Epithelial cell of esophagus (primary cell): ENCODE measurements at regions not wholly inside any gene's neighbourhood (a gene's known extent, or its start where the extent isn't known, plus 50 kb on each side); places are given as distances from the start of the nearest gene placed in this dataset.
A peak's percentile ranks its signal among the peaks of the same experiment; 100 is the strongest.
"Not testable (repeated sequence)": the region's sequence is repeated elsewhere in the genome, so short reads cannot be mapped to it uniquely, and the experiment has no call there.

Source experiments
- DNase-seq: peaks from one replicate; pipeline ENCODE4 v3.0.0; 2010; ENCODE audit warnings: low read depth
- H3K4me3 ChIP-seq: 2 replicates; pipeline ENCODE4 v1.5.1; 2011; ENCODE audit warnings: mild to moderate bottlenecking, low read length, control low read depth
- TF ChIP-seq, protein P1 (sequence below): IDR thresholded peaks from 2 replicates; pipeline ENCODE4 v1.5.1; 2011; ENCODE audit warnings: low read depth, mild to moderate bottlenecking, low read length, control low read depth, inconsistent platforms; ENCODE audit not compliant: insufficient read depth; ENCODE audit errors: missing control alignments

- TF ChIP-seq, protein P1, sequence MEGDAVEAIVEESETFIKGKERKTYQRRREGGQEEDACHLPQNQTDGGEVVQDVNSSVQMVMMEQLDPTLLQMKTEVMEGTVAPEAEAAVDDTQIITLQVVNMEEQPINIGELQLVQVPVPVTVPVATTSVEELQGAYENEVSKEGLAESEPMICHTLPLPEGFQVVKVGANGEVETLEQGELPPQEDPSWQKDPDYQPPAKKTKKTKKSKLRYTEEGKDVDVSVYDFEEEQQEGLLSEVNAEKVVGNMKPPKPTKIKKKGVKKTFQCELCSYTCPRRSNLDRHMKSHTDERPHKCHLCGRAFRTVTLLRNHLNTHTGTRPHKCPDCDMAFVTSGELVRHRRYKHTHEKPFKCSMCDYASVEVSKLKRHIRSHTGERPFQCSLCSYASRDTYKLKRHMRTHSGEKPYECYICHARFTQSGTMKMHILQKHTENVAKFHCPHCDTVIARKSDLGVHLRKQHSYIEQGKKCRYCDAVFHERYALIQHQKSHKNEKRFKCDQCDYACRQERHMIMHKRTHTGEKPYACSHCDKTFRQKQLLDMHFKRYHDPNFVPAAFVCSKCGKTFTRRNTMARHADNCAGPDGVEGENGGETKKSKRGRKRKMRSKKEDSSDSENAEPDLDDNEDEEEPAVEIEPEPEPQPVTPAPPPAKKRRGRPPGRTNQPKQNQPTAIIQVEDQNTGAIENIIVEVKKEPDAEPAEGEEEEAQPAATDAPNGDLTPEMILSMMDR = no peak
- no peak overlapping the region for H3K4me3 ChIP-seq
- DNase-seq = no peak
These were observed 59.4 kb upstream of the TFRC start for GRCh38 chr3:196141052-196141865.

GRCh38 chr3:196140224-196140623 lies 58.3 kb upstream of the TFRC start:
- TF ChIP-seq, protein P1 = no peak
- H3K4me3 ChIP-seq = no peak overlapping the region
- no peak for DNase-seq

- H3K4me3 ChIP-seq = no peak overlapping the region
- no peak for DNase-seq
- TF ChIP-seq, protein P1 = no peak
These were observed 57.4 kb upstream of the TFRC start for GRCh38 chr3:196139281-196139680.

- TF ChIP-seq, protein P1 = no peak
- DNase-seq = peak; percentile 86
- H3K4me3 ChIP-seq = no peak overlapping the region
These were observed 56.8 kb upstream of the TFRC start for GRCh38 chr3:196138482-196139254.

GRCh38 chr3:196136640-196136989 lies 54.7 kb upstream of the TFRC start:
- DNase-seq = not testable (repeated sequence)

GRCh38 chr3:196135693-196136639 lies 54.1 kb upstream of the TFRC start:
- TF ChIP-seq, protein P1 = no peak
- DNase-seq = peak; percentile 96
- H3K4me3 ChIP-seq = peak overlapping the region; percentile 7

More at GRCh38 chr3:196136640-196136989, 54.7 kb upstream of the TFRC start:
- not testable (repeated sequence) for H3K4me3 ChIP-seq

- TF ChIP-seq, protein P1 = no peak
- no peak overlapping the region for H3K4me3 ChIP-seq
- DNase-seq = no peak
These were observed 52.8 kb upstream of the TFRC start for GRCh38 chr3:196134691-196135090.

GRCh38 chr3:196133869-196134268 lies 52.0 kb upstream of the TFRC start:
- H3K4me3 ChIP-seq, DNase-seq: not testable (repeated sequence)
